ENCODE measurements at regions not wholly inside any gene's neighbourhood (a gene's known extent, or its start where the extent isn't known, plus 50 kb on each side); places are given as distances from the start of the nearest gene placed in this dataset.

DNA sequence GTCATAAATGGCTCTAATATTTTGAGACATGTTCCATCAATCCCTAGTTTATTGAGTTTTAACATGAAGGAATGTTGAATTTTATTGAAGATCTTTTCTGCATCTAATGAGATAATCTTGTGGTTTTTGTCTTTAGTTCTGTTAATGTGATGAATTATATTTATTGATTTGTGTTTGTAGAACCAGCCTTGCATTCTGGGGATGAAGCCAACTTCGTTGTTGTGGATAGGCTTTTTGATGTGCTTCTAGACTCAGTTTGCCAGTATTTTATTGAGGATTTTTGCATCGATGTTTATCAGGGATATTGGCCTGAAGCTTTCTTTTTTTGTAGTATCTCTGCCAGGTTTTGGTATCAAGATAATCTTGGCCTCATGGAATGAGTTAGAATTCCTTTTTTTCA lies 72.0 kb upstream of the CD96 start:
- no peak for DNase-seq (ENCODE audit: low read depth in 4 of 4, low spot score in 3 of 4)

DNA sequence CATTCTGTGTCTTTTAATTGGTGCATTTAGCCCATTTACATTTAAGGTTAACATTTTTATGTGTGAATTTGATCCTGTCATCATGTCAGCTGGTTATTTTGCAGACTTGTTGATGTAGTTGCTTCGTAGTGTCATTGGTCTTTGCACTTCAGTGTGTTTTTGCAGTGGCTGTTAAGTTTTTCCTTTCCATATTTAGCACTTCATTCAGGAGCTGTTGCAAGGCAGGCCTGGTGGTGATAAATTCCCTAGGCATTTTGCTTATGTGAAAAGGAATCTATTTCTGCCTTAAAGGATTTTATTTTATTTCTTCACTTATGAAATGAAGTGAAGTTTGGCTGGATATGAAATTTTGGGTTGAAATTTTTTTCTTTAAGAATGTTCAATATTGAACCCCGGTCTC lies 70.2 kb upstream of the CD96 start:
- no peak for DNase-seq (ENCODE audit: low read depth in 4 of 4, low spot score in 3 of 4)

DNA sequence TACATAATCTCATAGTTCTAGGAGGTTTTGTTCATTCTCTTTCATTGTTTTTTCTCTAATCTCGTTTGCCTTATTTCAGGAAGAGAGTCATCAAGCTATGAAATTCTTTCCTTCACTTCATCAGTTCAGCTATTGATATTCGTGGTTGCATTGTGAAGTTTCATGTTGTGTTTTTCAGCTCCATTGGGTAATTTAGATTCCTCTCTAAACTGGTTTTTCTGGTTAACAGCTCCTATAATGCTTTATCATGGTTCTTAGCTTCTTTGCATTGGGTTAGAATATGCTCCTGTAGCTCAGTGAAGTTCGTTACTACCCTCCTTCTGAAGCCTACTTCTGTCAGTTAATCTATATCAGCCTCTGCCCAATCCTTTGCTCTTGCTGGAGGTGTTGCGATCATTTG lies 69.4 kb upstream of the CD96 start:
- no peak for DNase-seq (ENCODE audit: low read depth in 4 of 4, low spot score in 3 of 4)

DNA sequence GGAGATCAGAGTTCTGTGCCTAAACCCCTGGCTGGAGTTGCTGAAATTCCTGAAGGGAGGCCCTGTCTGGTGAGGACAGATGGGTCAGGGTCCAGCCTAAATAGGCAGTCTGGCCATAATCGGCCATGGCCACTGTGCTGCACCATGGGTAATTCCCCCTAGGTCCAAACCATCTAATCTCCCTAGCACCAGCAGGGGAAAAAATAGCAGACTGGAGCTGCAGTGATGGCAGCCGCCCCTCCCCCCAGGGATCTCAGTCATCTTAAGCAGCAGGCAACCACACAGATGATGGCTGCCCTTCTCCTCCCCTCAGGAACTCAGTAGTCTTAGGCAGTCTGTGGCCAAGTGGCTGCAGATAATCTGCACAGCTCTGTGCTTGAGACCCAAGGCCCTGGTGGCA lies 68.4 kb upstream of the CD96 start:
- DNase-seq (ENCODE audit: low read depth in 4 of 4, low spot score in 3 of 4): no peak

DNA sequence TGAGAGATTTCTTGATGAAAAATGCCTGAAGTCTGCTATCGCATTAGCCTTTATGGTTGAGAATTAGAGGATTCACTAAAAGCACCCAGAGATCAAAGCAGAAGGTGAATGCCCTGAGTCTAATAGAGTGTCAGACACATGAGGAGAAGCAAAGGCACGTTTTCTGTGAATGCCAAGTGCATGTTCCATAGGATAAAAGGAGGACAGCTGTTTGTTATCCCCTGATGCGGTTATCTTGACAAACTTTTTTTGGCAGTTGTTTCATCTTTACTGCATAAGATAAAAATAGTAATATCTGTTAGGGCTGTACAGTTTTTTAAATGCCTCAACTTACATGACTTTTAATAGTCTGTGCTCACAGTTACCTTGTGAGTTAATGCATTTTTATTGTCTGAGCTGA lies 65.3 kb upstream of the CD96 start:
- no peak for DNase-seq (ENCODE audit: low read depth in 4 of 4, low spot score in 3 of 4)

GRCh38 chr3:111480091-111480490 lies 61.9 kb upstream of the CD96 start:
- no peak for DNase-seq (ENCODE audit: low read depth in 4 of 4, low spot score in 3 of 4)

DNA sequence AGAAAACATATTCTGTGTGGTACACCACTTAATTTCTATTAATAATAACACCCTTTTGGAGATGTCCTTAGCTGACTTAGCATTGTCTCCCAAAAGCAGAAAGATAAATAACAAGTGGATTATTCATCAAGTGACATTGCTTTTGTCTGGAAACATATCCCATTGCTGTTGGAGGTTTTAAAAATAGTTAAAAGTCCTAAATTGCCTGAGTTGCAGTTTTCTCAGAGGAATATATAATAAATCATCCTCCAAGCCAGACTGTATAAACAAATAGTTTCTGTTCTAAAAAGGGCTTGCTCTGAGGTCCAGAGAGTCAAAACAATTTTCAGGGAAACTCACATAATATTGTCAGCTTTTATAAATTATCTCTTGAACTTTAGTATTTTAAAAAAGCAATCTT lies 60.4 kb upstream of the CD96 start:
- DNase-seq (ENCODE audit: low read depth in 4 of 4, low spot score in 3 of 4): no peak

DNA sequence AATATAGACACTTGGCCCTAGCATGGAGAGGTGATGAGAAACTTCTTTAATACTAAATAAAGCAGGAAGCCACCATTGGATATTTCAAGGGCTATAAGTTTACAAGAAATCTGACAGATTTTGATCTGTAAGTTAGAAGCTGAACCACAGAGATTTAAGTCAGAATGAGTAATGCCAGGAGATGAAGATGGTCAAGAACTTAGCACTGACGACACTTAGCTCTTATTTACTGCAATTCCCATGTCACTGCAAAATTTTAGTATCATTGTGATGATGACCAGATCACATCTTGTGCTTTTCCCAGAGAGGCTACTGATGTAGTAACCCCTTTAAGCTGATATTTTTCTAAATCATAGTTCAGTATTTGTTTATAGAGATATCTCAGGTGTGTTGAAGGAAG lies 59.4 kb upstream of the CD96 start:
- no peak for DNase-seq (ENCODE audit: low read depth in 4 of 4, low spot score in 3 of 4)

DNA sequence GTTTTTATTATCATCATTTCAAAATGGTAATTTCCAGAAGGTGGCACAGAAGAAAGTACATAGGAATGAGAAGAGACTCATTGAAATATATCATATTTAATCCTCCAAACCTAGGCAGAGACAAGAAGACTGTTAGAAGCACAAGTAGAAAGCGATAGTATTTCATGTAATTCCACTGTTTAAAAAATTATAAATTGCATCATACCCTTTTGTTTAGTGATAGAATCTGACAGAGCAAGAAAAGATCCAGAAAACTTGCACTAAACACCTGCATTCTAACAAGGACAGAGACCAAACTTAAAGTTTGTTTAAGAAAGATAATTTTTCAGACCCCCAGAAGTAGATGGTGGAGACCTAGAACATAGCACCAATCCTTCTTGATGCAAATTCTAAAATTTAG lies 56.9 kb upstream of the CD96 start:
- DNase-seq (ENCODE audit: low read depth in 4 of 4, low spot score in 3 of 4): no peak
